ENCODE measurements at regions not wholly inside any gene's neighbourhood (a gene's known extent, or its start where the extent isn't known, plus 50 kb on each side); places are given as distances from the start of the nearest gene placed in this dataset.

DNA sequence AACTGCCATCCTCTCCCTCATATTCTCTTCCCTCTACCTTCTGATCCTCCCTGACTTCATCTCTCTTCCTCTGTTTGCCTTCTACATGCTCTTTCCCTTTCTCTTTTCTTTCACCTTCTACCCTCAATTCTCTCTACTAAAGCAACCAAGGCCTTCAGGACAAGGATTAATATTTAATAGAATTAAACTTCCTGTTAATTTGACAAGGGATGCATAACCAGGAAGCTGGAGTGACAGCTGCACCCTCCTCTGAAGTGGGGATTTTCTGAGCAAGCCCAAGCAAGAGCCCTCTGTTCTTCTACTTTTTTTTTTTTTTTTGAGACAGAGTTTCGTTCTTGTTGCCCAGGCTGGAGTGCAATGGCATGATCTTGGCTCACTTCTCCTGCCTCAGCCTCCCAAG lies 63.4 kb upstream of the MED4 start:
- TF ChIP-seq, protein P1, sequence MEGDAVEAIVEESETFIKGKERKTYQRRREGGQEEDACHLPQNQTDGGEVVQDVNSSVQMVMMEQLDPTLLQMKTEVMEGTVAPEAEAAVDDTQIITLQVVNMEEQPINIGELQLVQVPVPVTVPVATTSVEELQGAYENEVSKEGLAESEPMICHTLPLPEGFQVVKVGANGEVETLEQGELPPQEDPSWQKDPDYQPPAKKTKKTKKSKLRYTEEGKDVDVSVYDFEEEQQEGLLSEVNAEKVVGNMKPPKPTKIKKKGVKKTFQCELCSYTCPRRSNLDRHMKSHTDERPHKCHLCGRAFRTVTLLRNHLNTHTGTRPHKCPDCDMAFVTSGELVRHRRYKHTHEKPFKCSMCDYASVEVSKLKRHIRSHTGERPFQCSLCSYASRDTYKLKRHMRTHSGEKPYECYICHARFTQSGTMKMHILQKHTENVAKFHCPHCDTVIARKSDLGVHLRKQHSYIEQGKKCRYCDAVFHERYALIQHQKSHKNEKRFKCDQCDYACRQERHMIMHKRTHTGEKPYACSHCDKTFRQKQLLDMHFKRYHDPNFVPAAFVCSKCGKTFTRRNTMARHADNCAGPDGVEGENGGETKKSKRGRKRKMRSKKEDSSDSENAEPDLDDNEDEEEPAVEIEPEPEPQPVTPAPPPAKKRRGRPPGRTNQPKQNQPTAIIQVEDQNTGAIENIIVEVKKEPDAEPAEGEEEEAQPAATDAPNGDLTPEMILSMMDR (IDR thresholded peaks at IDR 0.05) = no peak
- TF ChIP-seq POLR2AphosphoS5 (IDR thresholded peaks at IDR 0.05) (no peak), POLR2A (IDR thresholded peaks at IDR 0.05) (no peak)

Data from breast epithelium (tissue), 3 donors.